WTC11 (cell line): ENCODE measurements at regions not wholly inside any gene's neighbourhood (a gene's known extent, or its start where the extent isn't known, plus 50 kb on each side); places are given as distances from the start of the nearest gene placed in this dataset.

Experiments used
- ATF2 ChIP-seq: sonication (generic); formaldehyde crosslinking; IDR thresholded peaks from 2 replicates; pipeline ENCODE4 v1.8.1; 2022; ENCODE audit warnings: low read depth, missing genetic modification reagents, borderline replicate concordance
- CBFB ChIP-seq: sonication (generic); formaldehyde crosslinking; IDR thresholded peaks from 2 replicates; pipeline ENCODE4 v1.8.1; 2022; ENCODE audit warnings: mild to moderate bottlenecking, low read depth, missing genetic modification reagents
- CTCF ChIP-seq: fragments of 200-600 bp; IDR thresholded peaks from 2 replicates; pipeline ENCODE4 v1.8.0; 2022; ENCODE audit warnings: antibody characterized with exemption
- ELF4 ChIP-seq: sonication (generic); formaldehyde crosslinking; IDR thresholded peaks from 2 replicates; pipeline ENCODE4 v1.8.1; 2022; ENCODE audit warnings: low read depth, mild to moderate bottlenecking, moderate library complexity, missing genetic modification reagents
- ESRRA ChIP-seq: sonication (generic); formaldehyde crosslinking; IDR thresholded peaks from 2 replicates; pipeline ENCODE4 v1.8.1; 2022; ENCODE audit warnings: mild to moderate bottlenecking, missing genetic modification reagents, borderline replicate concordance
- FOXP1 ChIP-seq: sonication (generic); formaldehyde crosslinking; IDR thresholded peaks from 2 replicates; pipeline ENCODE4 v1.8.0; 2022; ENCODE audit warnings: missing genetic modification reagents, mild to moderate bottlenecking, moderate library complexity, borderline replicate concordance
- IRF2 ChIP-seq: sonication (generic); formaldehyde crosslinking; IDR thresholded peaks from 2 replicates; pipeline ENCODE4 v1.8.0; 2022; ENCODE audit warnings: low read depth, missing genetic modification reagents, borderline replicate concordance
- MAX ChIP-seq: sonication (generic); formaldehyde crosslinking; IDR thresholded peaks from 2 replicates; pipeline ENCODE4 v1.8.0; 2022; ENCODE audit warnings: mild to moderate bottlenecking, missing genetic modification reagents
- NFATC4 ChIP-seq: fragments of 250-450 bp; sonication (Bioruptor Pico); IDR thresholded peaks from 2 replicates; pipeline ENCODE4 v1.9.0; 2021; ENCODE audit warnings: mild to moderate bottlenecking
- NFYB ChIP-seq: sonication (generic); formaldehyde crosslinking; conservative IDR thresholded peaks from 2 replicates; pipeline ENCODE4 v1.8.0; 2022; ENCODE audit warnings: low read depth, missing genetic modification reagents
- NR3C1 ChIP-seq: sonication (generic); formaldehyde crosslinking; conservative IDR thresholded peaks from 2 replicates; pipeline ENCODE4 v1.8.1; 2023; ENCODE audit warnings: low read depth, mild to moderate bottlenecking, missing genetic modification reagents
- TEAD4 ChIP-seq: sonication (generic); formaldehyde crosslinking; IDR thresholded peaks from 2 replicates; pipeline ENCODE4 v1.8.0; 2022; ENCODE audit warnings: mild to moderate bottlenecking, missing genetic modification reagents
- TF ChIP-seq, protein P1 (sequence below): sonication (generic); formaldehyde crosslinking; IDR thresholded peaks from 2 replicates; pipeline ENCODE4 v1.8.0; 2022; ENCODE audit warnings: missing genetic modification reagents
- TF ChIP-seq, protein P2 (sequence below): sonication (generic); formaldehyde crosslinking; IDR thresholded peaks from 2 replicates; pipeline ENCODE4 v1.8.1; 2023; ENCODE audit warnings: mild to moderate bottlenecking, missing genetic modification reagents, moderate library complexity

DNA sequence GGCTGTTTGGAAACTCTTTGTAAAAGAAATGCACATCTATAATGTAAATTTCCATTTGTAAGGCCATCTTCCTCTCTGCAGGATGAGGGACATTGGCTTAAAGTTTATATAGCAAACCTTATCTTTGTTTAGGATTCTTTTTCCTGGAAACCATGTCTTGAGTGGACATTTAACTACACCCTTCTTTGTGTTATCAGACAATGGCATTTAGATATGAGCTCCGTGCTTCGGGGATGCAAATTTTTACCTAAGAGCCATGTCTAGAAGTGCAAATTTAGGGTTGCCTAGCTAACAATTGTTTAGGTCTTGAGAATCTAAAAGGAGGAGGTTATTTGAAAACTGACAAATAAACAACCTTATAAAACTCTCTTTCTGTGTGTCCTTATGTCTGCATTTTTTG, 623.8 kb downstream of the MMUT start:
- TF ChIP-seq CBFB (CRISPR knock-in tag) = no peak
- TF ChIP-seq ELF4 (CRISPR knock-in tag) = no peak
- TF ChIP-seq, protein P1, sequence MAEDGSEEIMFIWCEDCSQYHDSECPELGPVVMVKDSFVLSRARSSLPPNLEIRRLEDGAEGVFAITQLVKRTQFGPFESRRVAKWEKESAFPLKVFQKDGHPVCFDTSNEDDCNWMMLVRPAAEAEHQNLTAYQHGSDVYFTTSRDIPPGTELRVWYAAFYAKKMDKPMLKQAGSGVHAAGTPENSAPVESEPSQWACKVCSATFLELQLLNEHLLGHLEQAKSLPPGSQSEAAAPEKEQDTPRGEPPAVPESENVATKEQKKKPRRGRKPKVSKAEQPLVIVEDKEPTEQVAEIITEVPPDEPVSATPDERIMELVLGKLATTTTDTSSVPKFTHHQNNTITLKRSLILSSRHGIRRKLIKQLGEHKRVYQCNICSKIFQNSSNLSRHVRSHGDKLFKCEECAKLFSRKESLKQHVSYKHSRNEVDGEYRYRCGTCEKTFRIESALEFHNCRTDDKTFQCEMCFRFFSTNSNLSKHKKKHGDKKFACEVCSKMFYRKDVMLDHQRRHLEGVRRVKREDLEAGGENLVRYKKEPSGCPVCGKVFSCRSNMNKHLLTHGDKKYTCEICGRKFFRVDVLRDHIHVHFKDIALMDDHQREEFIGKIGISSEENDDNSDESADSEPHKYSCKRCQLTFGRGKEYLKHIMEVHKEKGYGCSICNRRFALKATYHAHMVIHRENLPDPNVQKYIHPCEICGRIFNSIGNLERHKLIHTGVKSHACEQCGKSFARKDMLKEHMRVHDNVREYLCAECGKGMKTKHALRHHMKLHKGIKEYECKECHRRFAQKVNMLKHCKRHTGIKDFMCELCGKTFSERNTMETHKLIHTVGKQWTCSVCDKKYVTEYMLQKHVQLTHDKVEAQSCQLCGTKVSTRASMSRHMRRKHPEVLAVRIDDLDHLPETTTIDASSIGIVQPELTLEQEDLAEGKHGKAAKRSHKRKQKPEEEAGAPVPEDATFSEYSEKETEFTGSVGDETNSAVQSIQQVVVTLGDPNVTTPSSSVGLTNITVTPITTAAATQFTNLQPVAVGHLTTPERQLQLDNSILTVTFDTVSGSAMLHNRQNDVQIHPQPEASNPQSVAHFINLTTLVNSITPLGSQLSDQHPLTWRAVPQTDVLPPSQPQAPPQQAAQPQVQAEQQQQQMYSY = no peak
- no peak for TF ChIP-seq ATF2 (CRISPR knock-in tag)
- TF ChIP-seq TEAD4 (CRISPR knock-in tag) = no peak
- no peak for TF ChIP-seq CTCF
- TF ChIP-seq ESRRA (CRISPR knock-in tag) = no peak
- TF ChIP-seq NFATC4 (CRISPR knock-in tag) = no peak
- TF ChIP-seq, protein P2, sequence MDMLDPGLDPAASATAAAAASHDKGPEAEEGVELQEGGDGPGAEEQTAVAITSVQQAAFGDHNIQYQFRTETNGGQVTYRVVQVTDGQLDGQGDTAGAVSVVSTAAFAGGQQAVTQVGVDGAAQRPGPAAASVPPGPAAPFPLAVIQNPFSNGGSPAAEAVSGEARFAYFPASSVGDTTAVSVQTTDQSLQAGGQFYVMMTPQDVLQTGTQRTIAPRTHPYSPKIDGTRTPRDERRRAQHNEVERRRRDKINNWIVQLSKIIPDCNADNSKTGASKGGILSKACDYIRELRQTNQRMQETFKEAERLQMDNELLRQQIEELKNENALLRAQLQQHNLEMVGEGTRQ = no peak
- no peak for TF ChIP-seq IRF2 (CRISPR knock-in tag)
- TF ChIP-seq FOXP1 (CRISPR knock-in tag) = no peak
- TF ChIP-seq NR3C1 = no peak
- TF ChIP-seq MAX (CRISPR knock-in tag) = no peak
- no peak for TF ChIP-seq NFYB (CRISPR knock-in tag)
